Body of pancreas (tissue), 4 donors: ENCODE measurements at regions not wholly inside any gene's neighbourhood (a gene's known extent, or its start where the extent isn't known, plus 50 kb on each side); places are given as distances from the start of the nearest gene placed in this dataset.

Experiments used
- POLR2A ChIP-seq, 3 donors: fragments of 450-650 bp; IDR thresholded peaks; one replicate each; pipeline ENCODE4 v1.6.1; 2016; ENCODE audit warnings: antibody characterized with exemption in 3 of 3, mild to moderate bottlenecking in 2 of 3
- TF ChIP-seq, protein P1 (sequence below), 7 experiments: fragments of 450-650 bp in 4 of 7; fragments of 200-600 bp in 3 of 7; sonication (generic) in 3 of 7; IDR thresholded peaks; one replicate each; pipeline ENCODE4 v1.5.1; 2016 to 2019; ENCODE audit warnings: antibody characterized with exemption in 7 of 7

GRCh38 chr6:140440223-140440835 is 1065.9 kb upstream of the CITED2 start:
- TF ChIP-seq, protein P1, sequence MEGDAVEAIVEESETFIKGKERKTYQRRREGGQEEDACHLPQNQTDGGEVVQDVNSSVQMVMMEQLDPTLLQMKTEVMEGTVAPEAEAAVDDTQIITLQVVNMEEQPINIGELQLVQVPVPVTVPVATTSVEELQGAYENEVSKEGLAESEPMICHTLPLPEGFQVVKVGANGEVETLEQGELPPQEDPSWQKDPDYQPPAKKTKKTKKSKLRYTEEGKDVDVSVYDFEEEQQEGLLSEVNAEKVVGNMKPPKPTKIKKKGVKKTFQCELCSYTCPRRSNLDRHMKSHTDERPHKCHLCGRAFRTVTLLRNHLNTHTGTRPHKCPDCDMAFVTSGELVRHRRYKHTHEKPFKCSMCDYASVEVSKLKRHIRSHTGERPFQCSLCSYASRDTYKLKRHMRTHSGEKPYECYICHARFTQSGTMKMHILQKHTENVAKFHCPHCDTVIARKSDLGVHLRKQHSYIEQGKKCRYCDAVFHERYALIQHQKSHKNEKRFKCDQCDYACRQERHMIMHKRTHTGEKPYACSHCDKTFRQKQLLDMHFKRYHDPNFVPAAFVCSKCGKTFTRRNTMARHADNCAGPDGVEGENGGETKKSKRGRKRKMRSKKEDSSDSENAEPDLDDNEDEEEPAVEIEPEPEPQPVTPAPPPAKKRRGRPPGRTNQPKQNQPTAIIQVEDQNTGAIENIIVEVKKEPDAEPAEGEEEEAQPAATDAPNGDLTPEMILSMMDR (IDR thresholded peaks at IDR 0.05), result no peak
- no peak for TF ChIP-seq POLR2A (IDR thresholded peaks at IDR 0.05)
